ENCODE measurements at regions not wholly inside any gene's neighbourhood (a gene's known extent, or its start where the extent isn't known, plus 50 kb on each side); places are given as distances from the start of the nearest gene placed in this dataset.
"Not testable (repeated sequence)": the region's sequence is repeated elsewhere in the genome, so short reads cannot be mapped to it uniquely, and the experiment has no call there.

GRCh38 chr9:7554699-7555098 lies 244.9 kb downstream of the DMAC1 start:
- Histone ChIP-seq H4K12ac (ENCODE audit: low read depth, low read length) (no peak overlapping the region), H2BK120ac (ENCODE audit: insufficient read depth, low read length, poor library complexity) (no peak overlapping the region), H3K36me3 (ENCODE audit: control insufficient read depth in 1 of 2, insufficient read depth in 2 of 2, low read length in 2 of 2) (no peaks in the 10 kb centered on the region), H4K8ac (ENCODE audit: low read depth, low read length) (no peak overlapping the region), H3K79me1 (ENCODE audit: low read length) (no peaks in the 10 kb centered on the region), H3K27me3 (ENCODE audit: insufficient read depth, low read length) (no peaks in the 10 kb centered on the region), H2AK5ac (ENCODE audit: low read length) (no peak overlapping the region), H3K18ac (ENCODE audit: low read length) (no peak overlapping the region), H3K9ac (ENCODE audit: low read length) (no peak overlapping the region), H3K79me2 (ENCODE audit: control insufficient read depth, insufficient read depth, low read length, poor library complexity) (no peaks in the 10 kb centered on the region), H3K4me1 (ENCODE audit: control insufficient read depth in 1 of 2, insufficient read depth in 2 of 2, low read length in 2 of 2) (no peaks in the 10 kb centered on the region), H3K4ac (ENCODE audit: low read depth, low read length) (no peak overlapping the region), H3K27ac (ENCODE audit: low read depth, low read length) (no peak overlapping the region), H3K4me3 (ENCODE audit: low read depth, low read length) (no peak overlapping the region), H3K14ac (ENCODE audit: low read length) (no peak overlapping the region), H2BK12ac (ENCODE audit: low read length) (no peak overlapping the region), H2BK5ac (ENCODE audit: low read depth, low read length, poor library complexity) (no peak overlapping the region), H3K4me2 (ENCODE audit: low read length) (no peak overlapping the region), H2AFZ (ENCODE audit: insufficient read depth, low read length, poor library complexity) (no peak overlapping the region), H3K23ac (ENCODE audit: low read length) (no peak overlapping the region), H4K91ac (ENCODE audit: low read depth, low read length) (no peak overlapping the region), H3K9me3 (ENCODE audit: insufficient read depth, low read depth, low read length) (no peaks in the 10 kb centered on the region)
- no peak for DNase-seq
- no CpG with 5 or more reads among the region's 2 CpGs for WGBS (ENCODE audit: extremely low coverage, insufficient coverage, insufficient read length)

DNA sequence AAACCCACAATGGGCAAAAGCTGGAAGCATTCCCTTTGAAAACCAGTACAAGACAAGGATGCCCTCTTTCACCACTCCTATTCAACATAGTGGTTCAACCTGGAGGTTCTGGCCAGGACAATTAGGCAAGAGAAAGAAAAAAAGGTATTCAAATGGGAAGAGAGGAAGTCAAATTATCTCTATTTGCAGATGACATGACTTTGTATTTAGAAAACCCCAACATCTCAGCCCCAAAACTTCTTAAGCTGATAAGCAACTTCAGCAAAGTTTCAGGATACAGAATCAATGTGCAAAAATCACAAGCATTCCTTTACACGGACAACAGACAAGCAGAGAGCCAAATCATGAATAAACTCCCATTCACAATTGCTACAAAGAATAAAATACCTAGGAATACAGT lies 246.9 kb downstream of the DMAC1 start:
- H3K14ac ChIP-seq (ENCODE audit: low read length); H3K4ac ChIP-seq (ENCODE audit: low read depth, low read length); H2AK5ac ChIP-seq (ENCODE audit: low read length); H2BK5ac ChIP-seq (ENCODE audit: low read depth, low read length, poor library complexity); H3K79me2 ChIP-seq (ENCODE audit: control insufficient read depth, insufficient read depth, low read length, poor library complexity); H3K9me3 ChIP-seq (ENCODE audit: insufficient read depth, low read depth, low read length); H2BK120ac ChIP-seq (ENCODE audit: insufficient read depth, low read length, poor library complexity); H3K4me1 ChIP-seq (ENCODE audit: control insufficient read depth in 1 of 2, insufficient read depth in 2 of 2, low read length in 2 of 2); H2AFZ ChIP-seq (ENCODE audit: insufficient read depth, low read length, poor library complexity); DNase-seq; H4K91ac ChIP-seq (ENCODE audit: low read depth, low read length); H4K8ac ChIP-seq (ENCODE audit: low read depth, low read length); H4K12ac ChIP-seq (ENCODE audit: low read depth, low read length); H3K27ac ChIP-seq (ENCODE audit: low read depth, low read length); H3K9ac ChIP-seq (ENCODE audit: low read length); H3K36me3 ChIP-seq (ENCODE audit: control insufficient read depth in 1 of 2, insufficient read depth in 2 of 2, low read length in 2 of 2); H3K79me1 ChIP-seq (ENCODE audit: low read length); H3K4me2 ChIP-seq (ENCODE audit: low read length); H3K27me3 ChIP-seq (ENCODE audit: insufficient read depth, low read length); H2BK12ac ChIP-seq (ENCODE audit: low read length); H3K4me3 ChIP-seq (ENCODE audit: low read depth, low read length); H3K23ac ChIP-seq (ENCODE audit: low read length); H3K18ac ChIP-seq (ENCODE audit: low read length): not testable (repeated sequence)
- WGBS (ENCODE audit: extremely low coverage, insufficient coverage, insufficient read length): no CpG with 5 or more reads among the region's 1 CpG

DNA sequence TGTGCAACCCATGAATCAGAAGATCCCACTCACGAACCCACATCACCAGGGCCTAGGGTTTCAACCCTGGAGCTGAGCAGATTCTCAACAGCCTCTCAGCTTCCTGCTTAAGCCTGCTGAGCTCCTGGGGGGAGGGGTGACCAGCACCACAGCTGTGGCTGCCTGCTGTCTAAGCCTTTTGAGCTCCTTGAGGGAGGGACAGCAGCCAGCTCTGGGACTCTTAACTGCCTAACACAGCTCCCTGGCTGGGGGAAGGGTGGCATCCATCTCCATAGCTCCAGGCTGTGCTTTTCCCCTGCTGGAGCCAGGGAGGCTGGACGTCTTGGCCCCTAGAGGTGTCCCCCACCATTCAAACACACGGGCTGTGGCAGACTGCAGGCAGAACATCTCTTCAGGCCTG lies 250.3 kb downstream of the DMAC1 start:
- no peaks in the 10 kb centered on the region for H3K36me3 ChIP-seq (ENCODE audit: control insufficient read depth in 1 of 2, insufficient read depth in 2 of 2, low read length in 2 of 2)
- H3K9me3 ChIP-seq (ENCODE audit: insufficient read depth, low read depth, low read length): no peaks in the 10 kb centered on the region
- H4K12ac ChIP-seq (ENCODE audit: low read depth, low read length): no peak overlapping the region
- H3K79me2 ChIP-seq (ENCODE audit: control insufficient read depth, insufficient read depth, low read length, poor library complexity): no peaks in the 10 kb centered on the region
- DNase-seq: no peak
- WGBS (ENCODE audit: extremely low coverage, insufficient coverage, insufficient read length): no CpG with 5 or more reads among the region's 3 CpGs
- no peaks in the 10 kb centered on the region for H3K79me1 ChIP-seq (ENCODE audit: low read length)
- H3K27ac ChIP-seq (ENCODE audit: low read depth, low read length): no peak overlapping the region
- H2BK120ac ChIP-seq (ENCODE audit: insufficient read depth, low read length, poor library complexity): no peak overlapping the region
- H3K4me3 ChIP-seq (ENCODE audit: low read depth, low read length): no peak overlapping the region
- H3K4me1 ChIP-seq (ENCODE audit: control insufficient read depth in 1 of 2, insufficient read depth in 2 of 2, low read length in 2 of 2): peaks cover 5 to 6% of the 10 kb centered on the region in 2 experiments
- H2AFZ ChIP-seq (ENCODE audit: insufficient read depth, low read length, poor library complexity): no peak overlapping the region
- no peak overlapping the region for H4K91ac ChIP-seq (ENCODE audit: low read depth, low read length)
- no peak overlapping the region for H2BK5ac ChIP-seq (ENCODE audit: low read depth, low read length, poor library complexity)
- H2BK12ac ChIP-seq (ENCODE audit: low read length): peak overlapping the region; percentile 24
- no peak overlapping the region for H3K4me2 ChIP-seq (ENCODE audit: low read length)
- H3K14ac ChIP-seq (ENCODE audit: low read length): no peak overlapping the region
- no peak overlapping the region for H2AK5ac ChIP-seq (ENCODE audit: low read length)
- H4K8ac ChIP-seq (ENCODE audit: low read depth, low read length): no peak overlapping the region
- H3K18ac ChIP-seq (ENCODE audit: low read length): no peak overlapping the region
- H3K4ac ChIP-seq (ENCODE audit: low read depth, low read length): no peak overlapping the region
- H3K27me3 ChIP-seq (ENCODE audit: insufficient read depth, low read length): no peaks in the 10 kb centered on the region
- H3K23ac ChIP-seq (ENCODE audit: low read length): no peak overlapping the region
- no peak overlapping the region for H3K9ac ChIP-seq (ENCODE audit: low read length)

DNA sequence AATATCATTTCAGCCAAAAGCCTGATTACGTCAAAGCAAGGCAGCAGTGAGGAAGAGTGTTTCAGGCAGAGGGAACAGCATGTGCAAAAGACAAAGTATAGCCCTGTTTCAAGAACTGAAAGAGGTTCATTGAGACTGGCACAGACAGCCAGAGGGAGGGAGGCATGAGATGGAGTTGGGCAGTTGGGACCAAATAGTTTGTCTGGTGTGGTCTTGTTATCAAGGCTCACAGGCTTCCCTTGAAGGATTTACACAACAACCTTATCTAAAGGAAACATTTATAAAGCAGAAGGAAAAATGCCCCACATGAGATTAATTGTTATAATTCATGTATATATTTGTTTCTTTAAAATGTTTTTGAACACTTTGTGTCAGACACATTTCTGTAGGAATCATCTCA lies 253.3 kb downstream of the DMAC1 start:
- H3K4ac ChIP-seq (ENCODE audit: low read depth, low read length): no peak overlapping the region
- H3K27me3 ChIP-seq (ENCODE audit: insufficient read depth, low read length): no peaks in the 10 kb centered on the region
- no peak overlapping the region for H3K27ac ChIP-seq (ENCODE audit: low read depth, low read length)
- H2BK5ac ChIP-seq (ENCODE audit: low read depth, low read length, poor library complexity): no peak overlapping the region
- no peak overlapping the region for H3K9ac ChIP-seq (ENCODE audit: low read length)
- H2BK120ac ChIP-seq (ENCODE audit: insufficient read depth, low read length, poor library complexity): no peak overlapping the region
- no peak overlapping the region for H3K14ac ChIP-seq (ENCODE audit: low read length)
- no peak overlapping the region for H4K8ac ChIP-seq (ENCODE audit: low read depth, low read length)
- H3K79me2 ChIP-seq (ENCODE audit: control insufficient read depth, insufficient read depth, low read length, poor library complexity): no peaks in the 10 kb centered on the region
- no peak overlapping the region for H2BK12ac ChIP-seq (ENCODE audit: low read length)
- H2AFZ ChIP-seq (ENCODE audit: insufficient read depth, low read length, poor library complexity): no peak overlapping the region
- no peak overlapping the region for H3K4me2 ChIP-seq (ENCODE audit: low read length)
- H3K79me1 ChIP-seq (ENCODE audit: low read length): no peaks in the 10 kb centered on the region
- H3K23ac ChIP-seq (ENCODE audit: low read length): no peak overlapping the region
- H3K4me3 ChIP-seq (ENCODE audit: low read depth, low read length): no peak overlapping the region
- no peak overlapping the region for H4K91ac ChIP-seq (ENCODE audit: low read depth, low read length)
- no peaks in the 10 kb centered on the region for H3K9me3 ChIP-seq (ENCODE audit: insufficient read depth, low read depth, low read length)
- no CpG with 5 or more reads among the region's 1 CpG for WGBS (ENCODE audit: extremely low coverage, insufficient coverage, insufficient read length)
- no peaks in the 10 kb centered on the region for H3K36me3 ChIP-seq (ENCODE audit: control insufficient read depth in 1 of 2, insufficient read depth in 2 of 2, low read length in 2 of 2)
- no peak overlapping the region for H4K12ac ChIP-seq (ENCODE audit: low read depth, low read length)
- DNase-seq: no peak
- peaks cover 5 to 6% of the 10 kb centered on the region in 2 experiments for H3K4me1 ChIP-seq (ENCODE audit: control insufficient read depth in 1 of 2, insufficient read depth in 2 of 2, low read length in 2 of 2)
- H3K18ac ChIP-seq (ENCODE audit: low read length): no peak overlapping the region
- H2AK5ac ChIP-seq (ENCODE audit: low read length): no peak overlapping the region

Data from trophoblast cell (in vitro differentiated cells and primary cell).